ENCODE measurements at regions not wholly inside any gene's neighbourhood (a gene's known extent, or its start where the extent isn't known, plus 50 kb on each side); places are given as distances from the start of the nearest gene placed in this dataset.
"Not testable (repeated sequence)": the region's sequence is repeated elsewhere in the genome, so short reads cannot be mapped to it uniquely, and the experiment has no call there.

- DNase-seq (ENCODE audit: low read depth in 2 of 2): no peak
These were observed 497.9 kb upstream of the MAGEB18 start for GRCh38 chrX:25640276-25640675.

GRCh38 chrX:25646156-25646555 is 492.0 kb upstream of the MAGEB18 start:
- DNase-seq (ENCODE audit: low read depth in 2 of 2): no peak

- DNase-seq (ENCODE audit: low read depth in 2 of 2): no peak
These were observed 489.4 kb upstream of the MAGEB18 start for GRCh38 chrX:25648790-25649189.

GRCh38 chrX:25650216-25650820 is 487.8 kb upstream of the MAGEB18 start:
- DNase-seq (ENCODE audit: low read depth in 2 of 2): no peak

- DNase-seq (ENCODE audit: low read depth in 2 of 2): no peak
These were observed 478.8 kb upstream of the MAGEB18 start for GRCh38 chrX:25659317-25659716.

- no peak for DNase-seq (ENCODE audit: low read depth in 2 of 2)
These were observed 474.4 kb upstream of the MAGEB18 start for GRCh38 chrX:25663701-25664100.

GRCh38 chrX:25665431-25665830 is 472.7 kb upstream of the MAGEB18 start:
- DNase-seq (ENCODE audit: low read depth in 2 of 2): no peak

GRCh38 chrX:25667681-25668080 is 470.5 kb upstream of the MAGEB18 start:
- no peak for DNase-seq (ENCODE audit: low read depth in 2 of 2)

- no peak for DNase-seq (ENCODE audit: low read depth in 2 of 2)
These were observed 463.4 kb upstream of the MAGEB18 start for GRCh38 chrX:25674776-25675175.

GRCh38 chrX:25701876-25702275 is 436.3 kb upstream of the MAGEB18 start:
- DNase-seq (ENCODE audit: low read depth in 2 of 2): no peak

- no peak for DNase-seq (ENCODE audit: low read depth in 2 of 2)
These were observed 421.0 kb upstream of the MAGEB18 start for GRCh38 chrX:25717122-25717521.

- no peak for DNase-seq (ENCODE audit: low read depth in 2 of 2)
These were observed 416.6 kb upstream of the MAGEB18 start for GRCh38 chrX:25721564-25721963.

GRCh38 chrX:25726539-25726938 is 411.6 kb upstream of the MAGEB18 start:
- no peak for DNase-seq (ENCODE audit: low read depth in 2 of 2)

GRCh38 chrX:25733148-25733547 is 405.0 kb upstream of the MAGEB18 start:
- no peak for DNase-seq (ENCODE audit: low read depth in 2 of 2)

GRCh38 chrX:25737540-25737939 is 400.6 kb upstream of the MAGEB18 start:
- no peak for DNase-seq (ENCODE audit: low read depth in 2 of 2)

GRCh38 chrX:25742334-25742733 is 395.8 kb upstream of the MAGEB18 start:
- no peak for DNase-seq (ENCODE audit: low read depth in 2 of 2)

GRCh38 chrX:25754399-25754798 is 383.7 kb upstream of the MAGEB18 start:
- no peak for DNase-seq (ENCODE audit: low read depth in 2 of 2)

GRCh38 chrX:25755194-25755593 is 382.9 kb upstream of the MAGEB18 start:
- no peak for DNase-seq (ENCODE audit: low read depth in 2 of 2)

- no peak for DNase-seq (ENCODE audit: low read depth in 2 of 2)
These were observed 375.5 kb upstream of the MAGEB18 start for GRCh38 chrX:25762656-25763055.

- DNase-seq (ENCODE audit: low read depth in 2 of 2): not testable (repeated sequence)
These were observed 366.3 kb upstream of the MAGEB18 start for GRCh38 chrX:25771853-25772252.

GRCh38 chrX:25797796-25798195 is 340.3 kb upstream of the MAGEB18 start:
- not testable (repeated sequence) for DNase-seq (ENCODE audit: low read depth in 2 of 2)

- no peak for DNase-seq (ENCODE audit: low read depth in 2 of 2)
These were observed 332.4 kb upstream of the MAGEB18 start for GRCh38 chrX:25805744-25806143.

- no peak for DNase-seq (ENCODE audit: low read depth in 2 of 2)
These were observed 331.1 kb upstream of the MAGEB18 start for GRCh38 chrX:25807022-25807421.

- peak; percentile 6 to 18 for DNase-seq (ENCODE audit: low read depth in 2 of 2)
These were observed 327.9 kb upstream of the MAGEB18 start for GRCh38 chrX:25810202-25810601.
